ENCODE measurements at regions not wholly inside any gene's neighbourhood (a gene's known extent, or its start where the extent isn't known, plus 50 kb on each side); places are given as distances from the start of the nearest gene placed in this dataset.

- ChIA-PET POLR2A (no interaction called here), CTCF (no interaction called here)
- TF ChIP-seq, protein P1, sequence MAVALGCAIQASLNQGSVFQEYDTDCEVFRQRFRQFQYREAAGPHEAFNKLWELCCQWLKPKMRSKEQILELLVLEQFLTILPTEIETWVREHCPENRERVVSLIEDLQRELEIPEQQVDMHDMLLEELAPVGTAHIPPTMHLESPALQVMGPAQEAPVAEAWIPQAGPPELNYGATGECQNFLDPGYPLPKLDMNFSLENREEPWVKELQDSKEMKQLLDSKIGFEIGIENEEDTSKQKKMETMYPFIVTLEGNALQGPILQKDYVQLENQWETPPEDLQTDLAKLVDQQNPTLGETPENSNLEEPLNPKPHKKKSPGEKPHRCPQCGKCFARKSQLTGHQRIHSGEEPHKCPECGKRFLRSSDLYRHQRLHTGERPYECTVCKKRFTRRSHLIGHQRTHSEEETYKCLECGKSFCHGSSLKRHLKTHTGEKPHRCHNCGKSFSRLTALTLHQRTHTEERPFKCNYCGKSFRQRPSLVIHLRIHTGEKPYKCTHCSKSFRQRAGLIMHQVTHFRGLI (tag by site-specific recombination; IDR thresholded peaks at IDR 0.05): no peak
- no peak for TF ChIP-seq ZNF140 (tag by site-specific recombination; IDR thresholded peaks at IDR 0.05)
- TF ChIP-seq ZNF23 (tag by site-specific recombination; IDR thresholded peaks at IDR 0.05; ENCODE audit: borderline replicate concordance): no peak
- no peak for TF ChIP-seq ZFP41 (tag by site-specific recombination; IDR thresholded peaks at IDR 0.05; ENCODE audit: borderline replicate concordance)
- no peak for TF ChIP-seq OSR2 (tag by site-specific recombination; IDR thresholded peaks at IDR 0.05)
- no peak for TF ChIP-seq ZSCAN30 (tag by site-specific recombination; IDR thresholded peaks at IDR 0.05)
- no peak for TF ChIP-seq ZNF530 (tag by site-specific recombination; IDR thresholded peaks at IDR 0.05; ENCODE audit: low read depth)
- H3K4me3 ChIP-seq (ENCODE audit: low read depth, low read length): no peak overlapping the region
- H3K9me3 ChIP-seq (ENCODE audit: control insufficient read depth, insufficient read depth, low read depth, low read length): no peaks in the 10 kb centered on the region
- no peak overlapping the region for H3K27ac ChIP-seq (ENCODE audit: extremely low read depth, low read depth, low read length)
- no peaks in the 10 kb centered on the region for H3K36me3 ChIP-seq (ENCODE audit: control insufficient read depth in 2 of 2, insufficient read depth in 1 of 2, low read length in 2 of 2)
- H3K4me1 ChIP-seq (ENCODE audit: control insufficient read depth, insufficient read depth, low read length): no peaks in the 10 kb centered on the region
Measured at GRCh38 chr13:34303346-34303745, 485.4 kb downstream of the RFC3 start.

DNA sequence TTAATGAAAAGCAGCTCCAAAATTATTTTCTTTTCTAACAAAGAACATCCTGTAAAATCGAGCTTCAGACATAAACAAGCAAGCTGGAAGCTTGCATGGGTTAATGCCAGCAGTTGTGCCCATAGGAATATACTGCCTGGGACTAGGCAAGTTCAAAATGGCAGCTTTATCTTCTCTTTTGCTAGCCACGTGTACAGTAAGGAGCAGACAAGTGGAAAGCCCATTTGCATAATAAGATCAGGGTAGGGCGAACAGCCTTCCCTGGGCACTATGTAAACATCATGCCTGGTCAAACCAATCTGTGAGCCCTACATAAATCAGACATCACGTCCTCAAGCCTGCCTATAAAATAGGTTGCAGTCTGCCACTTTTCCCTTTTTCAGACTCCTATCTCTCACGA, 489.7 kb downstream of the RFC3 start:
- ChIA-PET POLR2A (no interaction called here), CTCF (no interaction called here)
- Histone ChIP-seq H3K4me3 (ENCODE audit: low read depth, low read length) (no peak overlapping the region), H3K27ac (ENCODE audit: extremely low read depth, low read depth, low read length) (no peak overlapping the region), H3K9me3 (ENCODE audit: control insufficient read depth, insufficient read depth, low read depth, low read length) (no peaks in the 10 kb centered on the region), H3K36me3 (ENCODE audit: control insufficient read depth in 2 of 2, insufficient read depth in 1 of 2, low read length in 2 of 2) (no peaks in the 10 kb centered on the region), H3K4me1 (ENCODE audit: control insufficient read depth, insufficient read depth, low read length) (no peaks in the 10 kb centered on the region)
- no peak for TF ChIP-seq SP2 (tag by site-specific recombination; IDR thresholded peaks at IDR 0.05)
- TF ChIP-seq ZNF140 (tag by site-specific recombination; IDR thresholded peaks at IDR 0.05): no peak

GRCh38 chr13:34308725-34309124, 490.8 kb downstream of the RFC3 start:
- TF ChIP-seq MZF1 (tag by site-specific recombination; IDR thresholded peaks at IDR 0.05; ENCODE audit: borderline replicate concordance): no peak
- no peak for TF ChIP-seq ZNF843 (tag by site-specific recombination; IDR thresholded peaks at IDR 0.05)
- TF ChIP-seq ZNF16 (tag by site-specific recombination; IDR thresholded peaks at IDR 0.05; ENCODE audit: low read depth): no peak
- no peak for TF ChIP-seq IKZF3 (tag by site-specific recombination; IDR thresholded peaks at IDR 0.05)
- TF ChIP-seq ZNF596 (tag by site-specific recombination; IDR thresholded peaks at IDR 0.05): no peak
- TF ChIP-seq ZNF544 (tag by site-specific recombination; IDR thresholded peaks at IDR 0.05): no peak
- TF ChIP-seq ZNF488 (tag by site-specific recombination; IDR thresholded peaks at IDR 0.05): no peak
- TF ChIP-seq SCRT1 (tag by site-specific recombination; IDR thresholded peaks at IDR 0.05; ENCODE audit: borderline replicate concordance): no peak
- no peak for TF ChIP-seq ZNF175 (tag by site-specific recombination; IDR thresholded peaks at IDR 0.05)
- no peak for TF ChIP-seq ZNF341 (tag by site-specific recombination; IDR thresholded peaks at IDR 0.05; ENCODE audit: low read depth)
- no peak for TF ChIP-seq ZNF174 (tag by site-specific recombination; IDR thresholded peaks at IDR 0.05)
- TF ChIP-seq ZNF473 (tag by site-specific recombination; IDR thresholded peaks at IDR 0.05): no peak
- TF ChIP-seq, protein P2, sequence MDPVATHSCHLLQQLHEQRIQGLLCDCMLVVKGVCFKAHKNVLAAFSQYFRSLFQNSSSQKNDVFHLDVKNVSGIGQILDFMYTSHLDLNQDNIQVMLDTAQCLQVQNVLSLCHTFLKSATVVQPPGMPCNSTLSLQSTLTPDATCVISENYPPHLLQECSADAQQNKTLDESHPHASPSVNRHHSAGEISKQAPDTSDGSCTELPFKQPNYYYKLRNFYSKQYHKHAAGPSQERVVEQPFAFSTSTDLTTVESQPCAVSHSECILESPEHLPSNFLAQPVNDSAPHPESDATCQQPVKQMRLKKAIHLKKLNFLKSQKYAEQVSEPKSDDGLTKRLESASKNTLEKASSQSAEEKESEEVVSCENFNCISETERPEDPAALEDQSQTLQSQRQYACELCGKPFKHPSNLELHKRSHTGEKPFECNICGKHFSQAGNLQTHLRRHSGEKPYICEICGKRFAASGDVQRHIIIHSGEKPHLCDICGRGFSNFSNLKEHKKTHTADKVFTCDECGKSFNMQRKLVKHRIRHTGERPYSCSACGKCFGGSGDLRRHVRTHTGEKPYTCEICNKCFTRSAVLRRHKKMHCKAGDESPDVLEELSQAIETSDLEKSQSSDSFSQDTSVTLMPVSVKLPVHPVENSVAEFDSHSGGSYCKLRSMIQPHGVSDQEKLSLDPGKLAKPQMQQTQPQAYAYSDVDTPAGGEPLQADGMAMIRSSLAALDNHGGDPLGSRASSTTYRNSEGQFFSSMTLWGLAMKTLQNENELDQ (tag by site-specific recombination; IDR thresholded peaks at IDR 0.05; ENCODE audit: low read depth): no peak
- TF ChIP-seq GFI1B (tag by site-specific recombination; IDR thresholded peaks at IDR 0.05): no peak
- Histone ChIP-seq H3K9me3 (ENCODE audit: control insufficient read depth, insufficient read depth, low read depth, low read length) (no peaks in the 10 kb centered on the region), H3K36me3 (ENCODE audit: control insufficient read depth in 2 of 2, insufficient read depth in 1 of 2, low read length in 2 of 2) (no peaks in the 10 kb centered on the region), H3K4me3 (ENCODE audit: low read depth, low read length) (no peak overlapping the region), H3K27ac (ENCODE audit: extremely low read depth, low read depth, low read length) (no peak overlapping the region), H3K4me1 (ENCODE audit: control insufficient read depth, insufficient read depth, low read length) (no peaks in the 10 kb centered on the region)
- ChIA-PET POLR2A (no interaction called here), CTCF (no interaction called here)
